ENCODE measurements at regions not wholly inside any gene's neighbourhood (a gene's known extent, or its start where the extent isn't known, plus 50 kb on each side); places are given as distances from the start of the nearest gene placed in this dataset.

DNA sequence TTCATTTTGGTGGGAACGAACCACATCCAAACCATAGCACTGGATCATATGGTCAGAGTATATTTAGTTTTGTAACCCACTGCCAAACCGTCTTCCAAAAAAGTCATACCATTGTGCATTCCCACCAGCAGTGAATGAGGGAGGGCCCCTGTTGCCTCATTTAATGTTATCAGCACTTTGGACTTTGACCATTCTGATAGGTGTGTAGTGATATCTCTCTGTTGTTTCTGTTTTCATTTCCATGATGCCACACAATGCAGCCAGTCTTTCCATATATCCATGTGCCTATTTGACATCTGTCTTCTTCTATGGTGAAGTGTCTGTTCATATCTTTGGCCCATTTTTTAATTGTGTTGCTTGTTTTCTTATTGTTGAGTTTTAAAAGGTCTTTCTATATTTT lies 105.0 kb upstream of the PPP2R2D start:
- in situ Hi-C loops (cut with HindIII; ENCODE audit: low pct_unique_long_range_greater_than_20kb, low sequenced_read_pairs) = no loop called here
- DNase-seq (ENCODE audit: low read depth, low spot score) = no peak

DNA sequence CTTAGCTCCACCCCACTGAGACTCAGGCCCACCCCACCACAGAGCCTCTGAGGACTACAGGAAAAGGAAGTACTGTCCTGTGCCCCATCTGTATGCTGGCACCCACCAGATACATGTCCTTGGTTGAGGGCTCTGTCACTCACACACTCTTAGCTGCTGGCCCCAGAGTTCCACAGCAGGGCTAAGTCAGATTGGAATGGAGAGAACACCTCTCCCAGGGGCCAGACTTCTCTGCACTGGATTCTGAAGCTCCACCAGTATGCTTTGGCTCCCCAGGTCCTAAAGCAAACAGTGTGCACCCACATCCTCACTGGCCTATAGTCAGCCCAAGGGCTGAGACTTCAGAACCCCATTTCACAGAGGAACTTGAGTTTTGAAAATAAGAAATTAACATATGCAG lies 103.2 kb upstream of the PPP2R2D start:
- in situ Hi-C loops (cut with HindIII; ENCODE audit: low pct_unique_long_range_greater_than_20kb, low sequenced_read_pairs) = no loop called here
- DNase-seq (ENCODE audit: low read depth, low spot score) = no peak

DNA sequence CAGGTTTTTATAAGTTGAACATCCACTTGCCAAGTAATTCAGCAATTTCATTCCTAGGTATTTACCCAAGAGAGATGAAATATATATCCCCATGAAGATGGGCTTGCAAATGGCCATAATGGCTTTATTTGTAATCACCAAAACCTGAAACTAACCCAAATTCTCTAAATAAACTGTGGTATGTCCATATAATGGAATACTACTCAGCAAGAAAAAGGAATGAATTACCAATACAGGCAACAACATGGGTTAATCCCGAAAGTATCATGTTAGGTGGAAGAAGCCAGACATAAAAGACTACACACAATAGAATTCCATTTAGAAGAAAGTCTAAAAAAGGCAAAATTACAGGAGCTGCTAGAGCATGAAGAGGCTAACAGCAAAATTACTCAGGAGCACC lies 101.4 kb upstream of the PPP2R2D start:
- DNase-seq (ENCODE audit: low read depth, low spot score) = no peak
- in situ Hi-C loops (cut with HindIII; ENCODE audit: low pct_unique_long_range_greater_than_20kb, low sequenced_read_pairs) = no loop called here

DNA sequence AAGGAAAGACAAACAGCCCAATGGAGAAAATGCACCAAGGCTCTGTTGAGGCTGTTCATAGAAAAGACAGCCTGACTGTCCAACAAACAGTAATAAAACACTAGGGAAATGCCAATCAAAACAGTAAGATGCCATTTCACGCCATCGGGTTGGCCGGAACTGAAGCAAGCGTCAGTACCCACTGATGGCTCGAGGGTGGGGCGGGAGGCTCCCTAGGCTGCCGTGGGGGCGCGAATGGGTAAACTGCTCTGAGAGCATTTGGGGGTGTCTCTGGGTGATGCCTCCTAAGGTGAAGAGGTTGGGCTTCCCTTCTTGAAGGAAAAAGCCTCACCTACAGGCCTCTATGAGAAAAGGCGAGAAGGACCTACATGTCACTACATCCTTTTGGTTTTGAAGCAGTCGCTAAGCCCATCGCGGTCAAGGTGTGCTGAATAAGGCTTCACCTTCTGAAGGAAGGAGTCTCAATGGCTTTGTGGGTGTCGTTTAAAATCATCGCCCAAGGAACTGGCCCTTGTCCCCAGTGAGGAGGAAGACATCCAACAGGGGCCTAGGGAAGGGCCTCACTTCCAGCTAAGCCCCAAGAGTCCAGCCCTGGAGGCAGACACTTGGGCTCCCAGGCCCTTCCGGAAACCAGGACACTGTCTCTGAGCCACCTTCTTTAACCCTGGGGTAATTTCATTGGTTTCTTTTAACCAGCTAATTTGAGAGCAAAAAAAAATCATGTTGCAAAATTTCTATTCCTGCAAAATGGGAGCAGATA lies 98.5 kb upstream of the PPP2R2D start:
- no peak for DNase-seq (ENCODE audit: low read depth, low spot score)
- in situ Hi-C loops (cut with HindIII; ENCODE audit: low pct_unique_long_range_greater_than_20kb, low sequenced_read_pairs) = no loop called here

DNA sequence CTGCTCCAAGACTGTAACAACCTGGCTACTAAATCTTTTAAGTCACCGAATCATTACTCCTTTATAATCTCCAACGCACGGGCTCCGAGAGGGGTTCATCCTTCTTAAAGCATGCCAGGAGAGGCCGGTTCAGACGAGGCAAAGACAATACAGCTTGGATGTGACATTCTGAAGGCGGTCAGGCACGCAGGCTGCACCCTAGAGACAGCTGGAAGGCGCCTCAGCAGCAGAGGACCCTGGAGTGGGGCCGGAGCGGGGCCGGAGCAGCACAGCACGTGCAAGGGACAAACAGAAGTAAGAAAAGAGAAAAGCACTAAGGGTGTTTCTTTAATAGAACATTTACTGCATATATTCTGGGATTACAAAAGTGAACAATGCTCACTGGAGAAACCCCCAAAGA lies 97.8 kb upstream of the PPP2R2D start:
- no peak for DNase-seq (ENCODE audit: low read depth, low spot score)
- in situ Hi-C loops (cut with HindIII; ENCODE audit: low pct_unique_long_range_greater_than_20kb, low sequenced_read_pairs) = no loop called here

DNA sequence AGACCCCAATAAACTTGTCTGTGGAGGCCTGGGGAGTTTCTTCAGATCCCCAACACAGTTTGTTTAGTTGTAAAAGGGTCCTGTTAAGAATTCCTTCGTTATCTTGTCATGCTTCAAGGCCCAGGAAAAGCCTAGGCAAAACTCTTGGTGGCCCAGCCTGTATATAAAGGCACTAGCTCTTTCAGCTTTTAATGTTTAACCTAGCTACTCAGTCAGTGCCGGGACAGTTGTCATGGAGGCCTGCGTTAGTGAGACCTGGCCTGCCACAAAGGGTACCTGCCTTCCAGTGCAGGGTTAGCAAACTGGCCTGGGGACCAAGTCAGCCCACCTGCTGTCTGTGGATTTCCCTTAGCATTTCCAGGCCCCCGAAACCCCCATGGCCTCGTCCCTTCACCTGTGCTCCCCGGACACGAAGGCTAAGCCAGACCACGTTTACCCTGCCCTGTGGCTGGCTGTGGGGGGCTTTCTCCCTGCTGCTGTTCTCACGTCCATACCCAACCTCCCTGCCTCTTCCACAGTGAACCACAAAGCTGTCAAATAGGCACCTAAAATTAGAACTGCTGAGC lies 96.9 kb upstream of the PPP2R2D start:
- in situ Hi-C loops (cut with HindIII; ENCODE audit: low pct_unique_long_range_greater_than_20kb, low sequenced_read_pairs) = no loop called here
- no peak for DNase-seq (ENCODE audit: low read depth, low spot score)

DNA sequence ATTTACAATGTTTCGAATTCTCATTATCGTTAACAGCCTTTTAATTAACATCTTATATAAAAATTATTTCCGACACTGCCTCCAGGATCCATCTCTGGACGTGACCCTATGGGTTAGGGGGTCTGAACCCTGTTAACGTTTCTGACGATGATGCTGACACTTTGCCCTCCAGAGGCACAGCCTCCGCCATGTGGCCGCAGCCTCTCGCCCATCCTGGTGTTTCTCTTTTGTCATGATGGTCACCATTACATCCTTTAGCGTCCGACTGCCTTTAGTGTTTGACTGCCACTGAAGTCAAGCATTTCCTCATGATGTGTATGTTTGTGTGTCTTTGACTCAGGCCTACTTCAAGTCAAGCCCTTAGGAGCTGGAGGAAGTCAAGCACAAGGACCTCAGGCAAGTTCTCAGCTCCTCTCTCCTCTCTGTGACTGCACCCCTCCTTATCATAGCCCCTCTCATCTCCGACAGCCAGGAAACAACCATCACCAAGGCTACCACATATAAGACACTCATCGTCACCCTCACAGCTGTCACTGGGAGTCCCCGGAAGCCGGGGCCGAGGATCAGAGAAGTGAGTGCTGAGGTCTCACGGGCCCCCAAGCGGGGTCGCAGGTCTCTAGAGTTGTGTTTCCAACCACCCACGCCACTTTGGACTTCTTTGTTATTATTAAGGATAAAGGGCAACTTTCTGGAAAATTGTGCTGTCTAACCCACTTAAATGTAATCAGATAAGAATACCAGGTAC lies 96.1 kb upstream of the PPP2R2D start:
- in situ Hi-C loops (cut with HindIII; ENCODE audit: low pct_unique_long_range_greater_than_20kb, low sequenced_read_pairs) = no loop called here
- DNase-seq (ENCODE audit: low read depth, low spot score) = no peak

DNA sequence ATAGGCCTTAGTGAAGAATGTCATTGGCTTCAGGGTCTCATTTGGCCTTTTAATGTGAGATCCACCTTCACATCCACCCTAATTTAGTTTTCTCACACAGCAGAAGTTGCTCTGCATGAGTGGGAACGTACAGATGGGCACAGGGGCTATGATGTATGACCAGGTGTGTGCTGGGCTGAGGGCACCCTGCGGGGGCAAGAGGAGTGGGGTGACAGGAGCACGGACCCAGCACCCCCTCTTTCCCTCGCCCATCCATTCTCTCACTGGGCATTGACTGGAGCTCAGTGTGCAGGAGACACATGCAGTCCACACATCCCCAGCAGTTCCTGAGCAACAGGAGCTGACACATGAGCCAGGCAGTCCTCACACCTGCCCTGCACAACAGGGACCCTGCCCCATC lies 95.1 kb upstream of the PPP2R2D start:
- in situ Hi-C loops (cut with HindIII; ENCODE audit: low pct_unique_long_range_greater_than_20kb, low sequenced_read_pairs) = no loop called here
- DNase-seq (ENCODE audit: low read depth, low spot score) = no peak

DNA sequence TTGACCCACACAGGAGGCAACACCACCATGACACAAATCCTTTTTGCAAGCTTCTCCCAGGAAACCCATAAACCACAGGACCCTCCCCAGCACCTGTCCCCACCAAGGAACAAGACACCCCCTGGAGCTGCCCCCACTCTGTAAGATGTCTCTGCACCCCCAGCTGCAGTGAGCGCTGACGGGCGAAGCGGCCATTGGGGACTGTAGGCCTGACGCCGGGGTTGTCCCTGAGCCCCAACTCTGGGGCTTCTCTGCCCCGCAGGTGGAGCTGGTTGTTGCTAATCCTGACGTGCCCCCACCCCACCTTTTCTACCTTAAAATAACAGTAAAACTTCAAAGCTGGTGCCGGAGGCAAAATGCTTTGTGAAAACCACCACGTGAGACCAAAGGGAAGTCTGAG lies 94.7 kb upstream of the PPP2R2D start:
- DNase-seq (ENCODE audit: low read depth, low spot score) = no peak
- in situ Hi-C loops (cut with HindIII; ENCODE audit: low pct_unique_long_range_greater_than_20kb, low sequenced_read_pairs) = no loop called here

DNA sequence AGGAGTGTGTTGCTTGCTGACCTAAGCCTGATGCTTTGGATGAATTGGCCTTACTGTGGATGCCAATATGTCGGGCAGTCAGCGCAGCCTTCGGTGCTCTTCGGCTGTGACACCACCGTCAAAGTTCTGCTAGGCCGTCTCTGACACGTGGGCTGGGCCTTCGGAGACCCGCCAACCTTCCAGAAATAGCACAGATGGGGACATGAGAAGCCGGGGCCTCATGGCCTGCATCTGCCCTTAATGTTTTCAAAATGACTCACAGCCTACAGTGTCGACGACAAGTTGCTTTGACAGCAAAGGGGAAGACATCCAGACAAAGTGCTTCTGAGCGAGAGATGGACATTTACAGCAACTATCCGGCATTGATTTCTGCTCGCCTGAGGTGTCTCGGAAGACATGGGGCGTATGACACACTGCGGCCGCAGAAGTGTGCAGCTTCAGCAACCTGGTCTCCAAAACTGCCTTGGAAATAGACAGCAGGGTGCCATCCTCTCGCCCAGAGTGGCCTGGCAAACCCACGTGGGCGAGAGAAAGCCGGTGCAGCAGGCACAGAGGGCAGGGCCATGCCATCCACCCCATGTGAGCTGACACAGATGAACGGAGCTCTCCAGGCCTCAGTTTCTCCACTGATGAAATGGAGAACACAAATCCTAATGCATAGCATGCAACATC lies 94.0 kb upstream of the PPP2R2D start:
- in situ Hi-C loops (cut with HindIII; ENCODE audit: low pct_unique_long_range_greater_than_20kb, low sequenced_read_pairs) = no loop called here
- DNase-seq (ENCODE audit: low read depth, low spot score) = no peak

DNA sequence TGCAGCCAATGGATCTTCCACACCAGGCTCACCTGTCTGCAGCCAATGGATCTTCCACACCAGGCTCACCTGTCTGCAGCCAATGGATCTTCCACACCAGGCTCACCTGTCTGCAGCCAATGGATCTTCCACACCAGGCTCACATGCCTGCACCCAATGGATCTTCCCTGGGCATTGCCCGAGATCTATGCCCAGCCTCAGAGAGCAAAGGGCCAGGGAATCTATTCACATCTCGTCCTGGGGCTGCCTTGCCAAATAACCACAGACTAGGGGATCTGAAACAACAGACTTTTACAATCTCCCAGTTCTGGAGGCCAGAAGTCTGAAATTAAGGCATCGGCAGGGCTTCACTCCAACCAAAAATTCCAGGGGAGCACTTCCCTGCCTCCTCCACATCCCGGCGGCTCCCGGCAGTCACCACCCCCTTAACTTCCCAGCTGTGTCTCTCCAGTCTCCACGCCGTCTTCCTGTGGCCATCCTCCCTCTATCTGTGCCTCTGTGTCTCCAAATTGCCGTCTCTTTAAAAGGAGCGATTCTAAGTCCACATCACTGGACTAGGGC lies 92.4 kb upstream of the PPP2R2D start:
- in situ Hi-C loops (cut with HindIII; ENCODE audit: low pct_unique_long_range_greater_than_20kb, low sequenced_read_pairs) = no loop called here
- no peak for DNase-seq (ENCODE audit: low read depth, low spot score)

DNA sequence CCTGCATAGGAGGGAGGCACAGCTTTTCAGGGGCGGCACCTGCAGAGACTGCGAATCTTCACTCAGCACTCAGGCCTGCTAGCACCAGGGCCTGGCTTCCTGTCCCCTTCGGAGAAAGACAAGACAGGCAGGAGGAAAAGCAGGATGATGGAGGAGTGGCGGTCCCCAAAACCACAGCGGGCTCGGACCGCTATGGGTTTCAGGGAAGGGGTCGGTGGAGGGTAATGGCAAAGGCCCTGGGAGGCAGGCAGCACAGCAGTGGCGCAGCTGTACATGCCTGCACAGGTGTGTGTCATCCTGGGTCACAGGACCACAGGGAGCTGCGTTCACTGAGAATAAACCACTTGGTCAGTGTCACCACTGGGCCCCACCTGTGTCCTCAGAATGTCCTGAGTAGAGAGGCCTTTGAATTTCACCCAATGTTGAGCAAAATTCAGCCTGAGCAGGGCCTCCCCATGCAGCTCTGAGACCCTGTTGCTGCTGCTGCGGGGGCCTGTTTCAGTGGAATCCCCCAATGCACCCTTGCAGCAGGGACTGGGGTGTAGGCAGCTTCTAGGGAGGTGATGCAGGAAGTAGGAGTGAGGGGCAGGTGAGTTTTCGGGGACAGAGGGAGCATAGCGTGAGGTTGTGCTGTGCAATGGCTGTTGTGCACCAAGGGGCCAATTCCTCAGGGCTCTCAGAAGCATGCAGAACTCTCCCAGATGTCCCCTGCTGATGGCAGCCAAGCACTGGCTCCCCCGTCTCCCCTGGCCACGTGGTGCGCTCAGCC lies 90.6 kb upstream of the PPP2R2D start:
- in situ Hi-C loops (cut with HindIII; ENCODE audit: low pct_unique_long_range_greater_than_20kb, low sequenced_read_pairs) = no loop called here
- no peak for DNase-seq (ENCODE audit: low read depth, low spot score)

DNA sequence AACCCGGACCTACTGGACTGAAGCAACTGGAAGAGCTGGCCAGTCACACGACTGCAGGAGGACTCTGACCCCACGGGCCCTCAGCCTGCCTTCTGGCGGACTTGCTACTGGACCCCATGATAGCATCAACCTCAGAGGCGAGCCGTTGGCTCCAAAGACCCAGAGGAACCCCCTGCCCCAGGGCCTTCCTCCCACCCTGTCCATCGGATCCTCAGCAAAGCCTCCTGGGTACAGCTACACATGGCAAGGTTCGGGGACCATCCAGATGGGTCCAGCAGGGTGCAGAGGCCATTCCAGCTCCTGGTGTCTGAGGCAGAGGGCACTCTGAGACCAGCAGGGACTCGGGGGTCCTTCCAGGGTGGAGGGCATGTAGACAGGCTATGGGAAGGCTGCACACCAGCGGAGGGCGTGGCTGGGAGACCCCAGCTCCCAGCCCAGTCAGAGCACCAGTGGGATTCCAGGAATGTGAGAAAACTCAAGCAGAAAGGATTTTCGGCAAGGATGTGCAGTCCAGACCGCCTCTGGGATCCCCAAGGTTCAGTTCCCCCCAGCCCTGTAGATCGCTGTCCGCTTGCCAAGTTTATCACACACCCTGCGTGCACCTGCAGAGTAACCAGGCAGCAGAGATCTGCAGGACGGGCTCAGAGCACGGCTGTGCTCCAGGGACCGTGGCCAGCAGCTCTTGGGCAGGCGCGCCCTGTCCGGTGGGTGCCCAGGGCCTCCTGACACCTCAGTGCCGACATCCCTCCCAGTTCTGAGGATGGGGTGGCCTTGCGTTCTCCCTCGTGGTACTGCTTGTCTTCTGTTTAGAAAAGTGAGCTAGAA lies 89.8 kb upstream of the PPP2R2D start:
- no peak for DNase-seq (ENCODE audit: low read depth, low spot score)
- in situ Hi-C loops (cut with HindIII; ENCODE audit: low pct_unique_long_range_greater_than_20kb, low sequenced_read_pairs) = no loop called here

DNA sequence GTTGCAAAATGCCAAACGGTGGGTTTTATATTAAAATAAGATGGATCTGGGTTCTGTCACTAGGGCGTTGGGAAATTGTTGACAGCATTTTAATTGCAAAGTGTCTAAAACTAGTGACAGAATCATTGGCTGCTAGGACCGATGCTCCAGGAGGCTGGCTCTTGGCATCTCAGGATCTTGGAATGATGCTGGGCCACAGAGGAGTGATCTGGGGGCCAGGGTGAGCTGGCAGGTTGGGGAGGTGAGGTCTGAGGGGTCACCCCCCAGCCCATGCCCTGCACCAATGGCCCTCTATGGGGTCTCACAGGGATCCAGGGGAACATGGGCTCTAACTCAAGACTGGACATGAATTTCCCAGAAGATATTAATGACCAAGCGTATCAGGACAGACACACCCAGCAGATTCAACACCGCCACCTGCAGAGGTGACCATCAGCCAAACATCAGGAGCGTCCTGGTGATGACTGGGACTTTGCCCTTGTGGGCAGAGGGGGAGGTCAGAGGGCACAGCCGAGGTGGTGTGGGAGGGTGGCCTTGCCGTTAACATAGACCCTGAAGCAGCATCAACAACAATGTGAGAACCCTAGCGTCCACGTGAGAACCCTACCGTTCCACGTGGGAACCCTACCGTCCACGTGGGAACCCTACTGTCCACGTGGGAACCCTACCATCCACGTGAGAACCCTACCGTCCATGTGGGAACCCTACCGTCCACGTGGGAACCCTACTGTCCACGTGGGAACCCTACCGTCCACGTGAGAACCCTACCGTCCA lies 89.0 kb upstream of the PPP2R2D start:
- in situ Hi-C loops (cut with HindIII; ENCODE audit: low pct_unique_long_range_greater_than_20kb, low sequenced_read_pairs) = no loop called here
- no peak for DNase-seq (ENCODE audit: low read depth, low spot score)

DNA sequence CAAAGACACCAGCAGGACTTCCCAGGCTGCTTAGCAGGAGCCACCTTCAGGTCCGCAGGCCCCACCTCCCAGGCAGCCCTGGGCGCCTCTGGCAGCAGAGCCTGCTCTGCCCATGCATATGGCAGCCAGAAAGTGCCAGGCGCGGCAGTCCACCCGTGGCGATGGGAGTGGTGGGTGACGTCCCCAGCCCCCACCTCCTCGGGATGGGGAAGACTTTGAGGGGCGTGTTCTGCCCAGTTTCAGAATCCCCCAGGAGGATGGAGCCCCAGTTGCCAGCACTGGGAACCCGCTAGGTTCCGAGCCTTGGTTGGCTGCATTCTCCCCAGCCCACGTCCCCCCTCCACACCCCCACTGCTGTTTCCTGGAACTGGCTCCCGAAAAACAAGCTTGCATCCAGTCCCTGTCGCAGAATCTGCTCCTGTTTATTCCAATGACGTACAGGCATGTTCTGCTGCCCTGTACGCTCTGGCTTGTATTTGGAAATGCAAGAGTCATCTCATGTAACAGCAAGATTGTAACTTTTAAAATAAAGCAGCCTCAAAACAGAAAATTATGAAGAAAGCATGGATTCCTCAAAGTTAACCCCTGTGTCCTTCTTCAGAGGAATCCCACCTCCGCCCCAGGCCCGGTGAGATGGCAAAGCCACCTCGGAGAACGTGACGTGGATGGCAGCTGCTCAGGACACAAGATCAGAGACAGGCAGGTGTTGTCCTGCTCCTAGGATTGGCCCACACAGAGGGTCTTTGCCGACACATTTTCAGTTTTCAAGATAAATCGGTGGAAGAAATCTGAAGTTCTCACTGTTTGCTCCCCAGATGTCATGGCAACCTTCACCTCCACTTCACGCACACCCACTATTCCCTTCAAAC lies 87.8 kb upstream of the PPP2R2D start:
- no peak for DNase-seq (ENCODE audit: low read depth, low spot score)
- in situ Hi-C loops (cut with HindIII; ENCODE audit: low pct_unique_long_range_greater_than_20kb, low sequenced_read_pairs) = no loop called here
